HG02884 (cell line): ENCODE measurements at regions not wholly inside any gene's neighbourhood (a gene's known extent, or its start where the extent isn't known, plus 50 kb on each side); places are given as distances from the start of the nearest gene placed in this dataset.

Experiments used
- ATAC-seq: cut with Tn5 transposase; IDR thresholded peaks from one replicate; pipeline ENCODE4 v1.9.1; 2021; ENCODE audit warnings: mild to moderate bottlenecking, moderate library complexity; ENCODE audit not compliant: unreplicated experiment

DNA sequence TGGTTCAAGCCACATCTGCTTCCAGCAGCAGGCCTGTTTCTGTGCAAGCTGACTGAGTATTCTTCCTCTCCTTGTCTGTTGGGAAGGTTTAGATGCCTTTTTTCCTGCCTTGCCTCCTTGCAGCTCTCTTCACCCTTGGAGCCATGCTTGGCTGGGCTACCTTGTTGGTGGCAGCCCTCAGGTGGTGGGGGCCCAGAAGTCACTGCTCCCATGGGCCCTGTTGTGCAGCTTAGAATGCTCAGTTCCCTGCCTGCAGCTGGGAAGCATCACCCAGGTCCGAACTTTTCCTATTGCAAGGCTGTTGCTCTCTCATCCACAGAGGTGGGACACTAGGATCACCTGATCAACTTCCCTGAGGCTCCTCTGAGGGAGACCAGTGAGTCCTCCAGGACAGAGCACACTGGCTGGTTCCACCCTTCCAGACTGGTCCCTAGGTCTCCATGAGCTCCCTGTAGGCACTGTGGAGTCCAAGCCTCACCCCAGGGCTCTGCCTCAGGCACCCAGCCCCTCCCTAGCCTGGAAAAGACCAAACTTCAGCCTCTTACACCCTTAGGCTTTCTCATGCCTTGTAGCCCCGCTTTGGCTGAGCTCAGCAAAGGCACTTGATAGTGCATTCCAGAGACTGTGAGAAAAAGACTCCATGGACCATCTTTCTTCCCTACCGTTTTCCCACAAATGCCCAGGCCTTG lies 219.3 kb upstream of the SH3BP4 start:
- no peak for ATAC-seq

DNA sequence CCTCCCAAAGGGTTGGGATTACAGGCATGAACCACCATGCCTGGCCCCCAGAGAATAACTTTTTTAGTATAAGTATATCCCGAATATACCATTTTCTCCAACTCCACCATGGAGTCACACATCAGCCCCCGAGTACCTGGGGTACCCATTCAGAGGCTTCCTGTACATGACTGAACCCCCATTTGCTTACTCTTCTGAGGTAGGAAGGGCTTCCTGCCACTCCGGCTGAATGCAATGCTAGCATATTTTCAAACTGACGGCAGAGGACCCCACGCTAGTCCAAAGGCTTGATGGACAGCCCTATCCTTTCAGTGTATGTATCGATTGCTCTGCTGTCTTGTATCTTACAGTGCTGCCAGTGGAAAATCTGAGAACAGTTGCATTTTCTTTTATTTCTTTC lies 220.6 kb upstream of the SH3BP4 start:
- ATAC-seq, result no peak

DNA sequence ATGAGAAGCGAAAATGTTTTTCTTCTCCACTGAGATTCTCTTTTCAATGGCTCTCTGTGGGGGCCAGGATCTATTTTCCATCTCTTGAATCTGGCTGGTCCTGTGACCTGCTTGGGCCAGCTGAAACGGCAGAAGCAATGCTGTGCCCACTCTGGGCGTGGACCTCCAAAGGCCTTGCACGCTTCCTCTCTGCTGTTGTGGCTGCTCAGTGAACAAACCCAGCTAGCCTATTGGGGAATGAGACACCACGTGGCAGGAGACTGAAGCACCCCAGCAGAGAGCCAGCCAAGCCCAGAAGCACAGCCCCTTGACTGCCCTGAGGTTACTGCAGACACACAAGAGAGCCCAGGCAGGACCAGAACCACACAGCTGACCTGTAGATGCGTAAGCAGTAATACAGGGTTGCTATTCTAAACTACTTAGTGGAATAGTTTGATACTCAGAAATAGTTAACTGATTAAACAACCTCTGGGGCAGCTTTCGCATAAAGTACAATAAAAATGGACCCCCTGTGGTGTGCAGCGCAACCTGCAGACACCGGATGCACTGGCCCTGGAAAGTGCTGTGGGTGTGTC lies 221.7 kb upstream of the SH3BP4 start:
- no peak for ATAC-seq

DNA sequence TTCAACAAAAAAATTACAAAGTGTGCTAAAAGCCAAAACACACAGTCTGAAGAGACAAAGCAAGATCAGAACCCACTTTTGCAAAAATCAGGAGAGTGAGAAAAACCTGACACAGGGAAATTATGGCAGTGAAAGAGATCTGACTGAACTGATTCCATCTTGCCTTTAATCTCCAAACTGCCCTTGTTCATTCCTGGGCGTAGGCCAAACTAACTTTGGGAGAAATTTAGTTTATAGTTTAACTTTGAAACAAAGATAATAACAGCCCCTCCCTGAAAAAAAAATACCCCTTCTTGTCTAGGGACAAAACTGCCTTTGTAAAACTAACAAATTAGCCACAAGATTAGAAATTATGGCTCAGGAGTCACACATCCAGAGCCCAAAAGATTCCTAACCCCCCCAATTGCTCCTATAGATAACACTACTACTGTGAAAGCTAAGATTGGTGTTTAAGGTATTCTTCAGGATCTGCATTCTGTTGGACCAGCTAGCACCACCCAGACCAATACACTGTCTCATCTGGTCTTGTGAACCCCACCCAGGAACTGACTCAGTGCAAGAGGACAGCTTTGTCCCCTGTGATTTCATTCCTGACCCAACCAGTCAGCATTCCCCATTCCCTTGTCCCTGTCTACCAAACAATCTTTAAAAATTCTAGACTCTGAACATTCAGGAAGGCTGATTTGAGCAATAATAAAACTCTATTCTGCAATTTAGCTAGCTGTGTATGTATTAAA lies 226.1 kb upstream of the SH3BP4 start:
- no peak for ATAC-seq

DNA sequence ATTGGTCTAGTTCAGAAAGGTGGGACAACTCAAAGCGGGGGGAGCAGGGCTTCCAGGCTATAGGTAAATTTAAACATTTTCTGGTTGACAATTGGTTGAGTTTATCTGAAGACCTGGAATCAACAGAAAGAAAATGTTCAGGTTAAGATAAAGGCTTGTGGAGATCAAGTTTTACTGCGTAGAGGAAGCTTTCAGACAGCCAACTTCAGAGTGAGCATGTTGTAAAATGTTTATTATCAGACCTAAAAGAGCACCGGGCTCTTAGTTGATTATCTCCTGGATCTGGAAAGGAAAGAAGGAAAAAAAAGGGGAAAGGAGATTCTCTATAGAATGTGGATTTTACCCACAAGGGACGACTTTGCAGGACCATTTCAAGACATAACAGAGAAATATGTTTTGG lies 227.0 kb upstream of the SH3BP4 start:
- ATAC-seq, result no peak

DNA sequence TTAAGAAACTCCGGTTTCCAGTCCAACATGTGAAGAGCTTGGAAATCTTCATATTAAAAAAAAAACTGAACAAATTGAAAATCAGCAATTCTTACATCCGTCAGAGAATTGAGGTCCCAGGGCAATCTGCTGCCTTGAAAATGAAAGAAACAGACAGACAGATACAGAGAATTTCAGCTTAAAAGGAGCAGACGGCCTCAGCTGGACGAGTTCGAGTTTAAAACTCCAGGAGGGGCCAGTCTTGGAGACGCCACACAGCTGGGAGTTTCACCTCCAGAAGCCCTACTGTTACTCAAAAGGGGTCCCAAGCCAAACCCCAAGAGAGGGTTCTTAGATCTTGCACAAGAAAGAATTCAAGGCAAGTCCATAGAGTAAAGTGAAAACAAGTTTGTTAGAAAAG lies 226.5 kb upstream of the ARL4C start:
- no peak for ATAC-seq

DNA sequence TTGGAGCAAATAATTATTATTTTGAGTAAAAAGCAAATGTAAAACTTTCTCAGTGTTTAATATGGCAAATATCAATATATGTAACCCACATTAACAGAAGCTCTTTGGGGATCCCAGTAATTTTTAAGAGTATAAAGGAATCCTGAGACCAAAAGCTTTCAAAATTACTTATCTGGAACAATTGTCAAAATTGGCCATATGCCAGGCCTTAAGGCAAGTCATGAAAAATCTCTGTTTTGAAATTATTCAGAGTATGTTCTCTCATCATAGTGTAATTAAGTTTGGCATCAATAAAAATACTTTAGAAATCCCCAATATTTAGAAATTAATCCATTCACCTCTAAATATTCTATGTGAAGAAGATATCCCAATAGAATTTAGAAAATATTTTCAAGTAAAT lies 225.3 kb upstream of the ARL4C start:
- no peak for ATAC-seq

DNA sequence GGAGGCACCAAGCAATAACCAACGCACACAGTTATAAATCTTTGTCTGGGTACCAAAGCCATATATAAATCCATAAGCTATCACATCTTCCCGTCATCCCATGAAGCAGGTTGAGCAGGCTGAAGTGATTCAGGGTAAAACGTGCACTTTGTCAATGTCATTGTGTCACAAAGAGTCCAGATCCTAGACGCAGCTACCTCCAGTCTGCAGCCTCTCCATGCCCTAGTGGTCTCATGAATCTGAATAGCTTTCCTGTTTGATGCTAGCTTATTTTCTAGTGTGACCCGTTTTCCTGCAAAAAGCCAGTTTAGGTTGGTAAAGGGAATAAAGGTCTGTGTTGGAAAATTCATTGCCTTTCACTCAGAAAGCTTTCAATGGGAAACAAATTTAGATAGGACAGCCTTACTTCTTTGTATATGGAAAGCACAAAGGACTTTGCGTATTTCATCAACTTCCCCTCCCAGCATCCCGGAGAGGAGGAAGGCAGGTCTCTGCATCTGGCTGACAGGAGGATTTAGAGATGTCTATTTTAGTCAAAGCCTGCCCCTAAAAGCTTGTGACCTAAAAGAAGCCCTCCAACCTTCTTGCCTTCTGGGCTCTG lies 222.3 kb upstream of the ARL4C start:
- ATAC-seq, result no peak

DNA sequence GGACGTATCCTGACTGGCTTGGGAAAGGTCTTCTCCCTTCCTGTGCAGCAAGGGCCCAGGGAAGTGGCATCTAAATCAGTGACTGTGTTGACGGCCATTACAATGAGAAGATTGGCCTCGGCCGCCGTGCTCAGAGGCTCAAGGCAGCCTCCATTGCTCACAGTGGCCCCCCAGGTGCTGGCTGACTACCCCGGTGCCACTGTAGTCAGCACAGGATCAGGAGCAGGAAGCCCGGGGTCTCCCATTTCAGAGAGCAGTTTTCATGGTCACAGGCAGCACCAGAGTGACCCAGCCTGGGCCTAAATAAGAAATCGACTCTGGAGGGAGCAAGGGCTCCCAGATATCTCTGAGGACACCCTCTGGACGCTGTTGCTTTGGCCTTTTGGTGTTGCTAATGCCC lies 219.4 kb upstream of the ARL4C start:
- ATAC-seq, result no peak

DNA sequence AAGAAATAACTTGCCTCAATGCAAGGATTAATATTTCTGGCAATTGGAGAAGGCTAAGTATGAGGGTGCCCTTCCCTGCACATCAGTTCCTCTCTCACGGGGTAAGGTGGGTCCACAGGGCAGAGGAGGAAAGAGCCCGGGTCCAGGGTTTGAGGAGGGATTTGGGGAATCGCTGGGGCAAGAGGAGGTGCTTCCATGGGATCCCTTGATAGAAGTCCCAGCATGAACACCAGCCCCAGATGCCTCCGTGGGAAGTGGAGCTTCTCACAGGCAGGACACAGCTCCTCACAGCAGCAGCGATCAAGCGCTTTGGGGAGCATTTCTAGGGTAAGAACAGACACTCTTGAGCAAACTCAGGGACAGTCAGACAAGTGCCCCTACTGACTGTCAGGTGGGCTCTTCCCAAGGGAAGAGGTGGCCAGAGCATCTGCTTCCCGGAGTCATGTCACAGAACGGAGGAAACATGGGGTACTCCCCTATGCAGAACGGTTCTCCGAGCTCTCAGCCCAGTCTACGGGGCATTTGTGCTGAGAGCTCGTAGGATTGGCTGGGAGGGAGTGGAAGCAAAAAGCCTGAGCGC lies 218.9 kb upstream of the ARL4C start:
- ATAC-seq, result no peak

DNA sequence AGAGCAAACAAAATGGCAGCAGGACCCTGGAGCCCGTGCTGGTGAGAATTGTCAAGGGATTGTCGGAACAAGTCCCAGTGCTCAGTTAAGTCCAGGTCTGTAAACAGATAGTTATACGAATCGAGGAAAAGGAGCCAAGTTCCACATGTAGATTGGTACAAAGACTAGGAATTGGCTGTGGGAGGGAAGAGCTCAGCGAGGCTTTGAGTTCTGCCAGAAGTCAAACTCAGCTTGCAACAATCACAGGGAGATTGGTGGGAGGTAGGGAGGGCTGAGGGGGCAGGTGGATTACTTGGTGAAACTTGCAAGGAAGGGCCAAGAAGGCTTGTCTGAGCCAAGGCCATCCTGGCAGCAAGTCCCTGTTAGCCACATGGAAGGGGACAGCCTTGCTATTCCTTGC lies 217.8 kb upstream of the ARL4C start:
- ATAC-seq, result no peak

DNA sequence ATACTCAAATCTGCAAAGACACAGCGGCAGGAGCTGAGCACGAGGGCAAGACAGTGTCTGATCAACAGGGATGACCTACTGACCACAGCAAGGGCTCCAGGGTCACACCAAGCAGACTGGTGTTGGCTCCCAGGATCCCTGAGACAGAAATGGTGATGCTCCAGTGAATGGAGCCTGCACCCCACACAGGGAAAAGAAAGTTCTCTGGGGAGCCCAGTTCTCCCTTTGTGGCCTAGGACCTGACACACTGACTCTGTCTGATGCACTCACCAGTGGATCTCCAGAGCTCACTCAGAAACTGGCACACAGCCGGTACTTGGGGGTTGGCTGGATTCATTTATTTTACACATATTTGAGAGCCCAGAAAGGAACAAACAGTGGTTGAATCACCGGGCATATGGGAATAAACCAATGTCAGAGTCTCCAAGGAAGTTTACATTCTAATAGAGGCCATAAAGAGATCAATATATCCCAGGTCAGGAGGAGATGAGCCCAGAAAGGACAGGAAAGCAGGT lies 215.6 kb upstream of the ARL4C start:
- no peak for ATAC-seq

DNA sequence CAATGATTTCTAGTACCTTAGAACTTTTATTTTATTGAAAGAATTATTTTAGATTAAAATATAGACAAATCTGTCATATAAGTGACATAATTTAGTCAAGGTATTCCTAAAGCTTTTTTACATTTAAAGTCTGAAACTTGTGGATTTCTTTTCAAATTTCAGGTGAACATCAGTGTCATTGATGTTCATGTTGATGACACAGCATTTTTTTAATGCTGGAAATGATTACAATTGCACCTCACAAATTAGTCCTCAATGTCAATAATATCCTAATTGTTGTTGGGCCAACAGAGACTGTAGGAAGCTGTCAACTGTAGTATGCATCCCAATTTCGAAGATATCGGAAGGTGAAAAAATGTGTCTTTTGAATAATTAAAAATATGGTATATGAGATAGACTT lies 214.4 kb upstream of the ARL4C start:
- ATAC-seq, result no peak

DNA sequence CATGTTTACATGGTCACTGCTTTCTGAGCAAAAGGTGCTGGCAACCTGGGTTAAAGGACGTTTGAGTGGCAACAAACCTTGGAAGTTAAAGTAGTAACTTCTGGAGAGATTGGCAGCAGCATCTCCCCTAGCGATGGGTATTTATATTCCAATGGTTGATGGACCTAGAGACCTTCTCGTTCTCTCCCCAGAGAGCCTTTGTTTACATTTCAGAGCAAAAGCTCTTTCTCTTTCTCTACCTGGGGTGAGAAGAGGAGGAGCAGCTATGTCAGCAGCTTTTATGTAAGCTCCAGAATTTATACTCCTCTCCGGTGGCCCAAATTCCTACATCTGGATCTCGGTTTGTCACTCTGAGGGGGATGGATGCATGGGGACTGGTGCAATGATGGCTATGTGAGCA lies 213.7 kb upstream of the ARL4C start:
- ATAC-seq, result no peak

DNA sequence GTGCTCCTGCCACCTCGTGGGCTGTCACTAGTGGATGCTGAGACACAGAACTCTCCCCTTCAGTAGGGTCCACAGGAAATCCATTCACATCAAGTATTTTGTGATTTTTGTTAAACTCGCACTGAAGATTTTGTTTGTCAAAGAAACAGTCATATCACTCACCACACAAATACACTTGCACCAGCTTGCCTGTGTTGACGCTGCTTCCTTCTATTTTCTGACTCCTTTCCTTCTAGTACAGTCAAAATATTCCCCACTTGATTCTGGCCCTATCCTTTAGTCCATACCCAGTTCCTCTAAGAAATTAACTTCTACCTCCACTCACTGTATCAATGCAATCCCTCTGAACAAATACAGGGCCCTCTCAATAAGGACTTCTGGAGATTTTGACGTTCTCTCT lies 213.2 kb upstream of the ARL4C start:
- no peak for ATAC-seq

DNA sequence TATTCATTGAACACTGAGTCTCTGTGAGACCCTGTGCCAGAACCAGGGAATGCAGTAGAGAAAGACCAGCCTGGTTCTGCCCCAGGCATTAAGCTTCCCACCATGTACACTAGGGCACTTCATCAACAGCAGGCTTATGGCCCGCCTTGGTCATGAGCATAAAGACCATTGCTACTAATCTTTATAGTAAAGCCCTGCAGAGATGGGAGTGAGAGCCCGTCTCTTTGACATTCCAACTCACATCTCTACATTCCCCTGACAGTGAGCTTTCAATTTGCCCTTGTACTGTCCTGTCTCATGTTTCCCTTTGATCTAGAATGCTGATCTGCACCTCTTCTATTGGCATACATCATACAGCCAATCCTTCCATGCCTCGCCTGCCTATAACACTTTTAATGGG lies 211.8 kb upstream of the ARL4C start:
- no peak for ATAC-seq

DNA sequence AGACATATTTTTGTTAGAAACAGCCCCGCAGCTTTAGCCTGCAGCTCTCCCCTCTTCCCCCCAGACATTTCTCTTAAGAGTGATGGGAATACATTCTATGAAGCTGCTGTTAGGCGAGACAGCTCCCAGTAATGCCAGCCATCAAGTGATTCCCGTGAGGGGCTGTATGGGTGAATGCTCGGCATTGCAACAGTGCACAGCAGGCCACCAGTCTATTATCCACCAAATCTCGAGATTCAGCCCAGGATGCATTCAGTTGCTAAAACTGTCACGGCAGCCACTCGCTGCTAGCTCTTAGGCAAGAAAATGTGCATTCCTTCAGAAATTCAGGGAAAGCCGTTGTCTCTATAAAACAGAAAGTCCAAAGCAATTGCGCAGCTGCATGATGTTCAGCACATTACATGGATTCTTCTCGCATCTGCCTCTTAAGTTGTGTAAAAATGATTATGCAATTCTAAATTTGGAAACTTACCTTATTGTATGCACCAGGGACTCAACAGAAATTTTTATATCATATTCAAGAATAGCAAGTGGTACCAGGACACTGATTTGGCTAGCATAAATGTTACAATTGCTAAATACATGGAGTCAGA lies 211.3 kb upstream of the ARL4C start:
- ATAC-seq, result no peak

DNA sequence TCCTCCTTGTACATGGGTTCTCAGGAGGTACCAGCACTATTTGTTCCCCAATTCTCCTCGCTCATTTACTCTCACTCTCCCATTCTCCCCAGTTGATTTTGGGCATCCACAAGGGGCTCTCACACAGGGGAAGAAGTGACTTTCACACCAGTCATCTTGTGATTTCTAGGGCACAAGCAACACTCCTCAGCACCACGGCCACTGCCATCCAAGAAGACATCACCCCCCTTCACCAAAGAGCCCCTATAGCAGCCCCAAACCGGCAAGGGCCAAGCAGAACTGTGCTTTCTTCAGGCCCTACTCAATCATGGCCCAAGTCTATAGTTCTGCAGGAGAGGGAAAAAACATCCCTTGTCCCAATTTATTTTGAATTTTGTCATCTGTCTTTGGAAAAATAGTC lies 209.2 kb upstream of the ARL4C start:
- ATAC-seq, result no peak

DNA sequence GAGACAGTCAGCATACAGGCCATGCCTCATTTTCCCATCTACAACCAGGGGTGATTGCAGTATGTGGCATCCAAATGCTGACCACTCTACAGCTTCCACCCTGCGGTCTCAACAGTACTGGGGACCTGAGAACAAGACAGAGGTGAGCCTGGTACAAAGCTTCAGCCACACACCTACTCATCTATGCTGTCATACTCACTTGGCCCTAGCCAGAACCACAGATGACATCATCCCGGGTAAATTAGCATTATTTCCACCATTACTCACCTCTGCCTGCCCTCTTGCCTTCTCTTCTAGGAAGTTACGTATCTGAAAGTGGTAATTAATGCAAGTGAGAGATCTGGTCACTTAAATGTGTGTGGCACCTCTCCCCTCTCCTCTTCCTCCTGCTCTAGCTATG lies 208.2 kb upstream of the ARL4C start:
- ATAC-seq, result no peak

DNA sequence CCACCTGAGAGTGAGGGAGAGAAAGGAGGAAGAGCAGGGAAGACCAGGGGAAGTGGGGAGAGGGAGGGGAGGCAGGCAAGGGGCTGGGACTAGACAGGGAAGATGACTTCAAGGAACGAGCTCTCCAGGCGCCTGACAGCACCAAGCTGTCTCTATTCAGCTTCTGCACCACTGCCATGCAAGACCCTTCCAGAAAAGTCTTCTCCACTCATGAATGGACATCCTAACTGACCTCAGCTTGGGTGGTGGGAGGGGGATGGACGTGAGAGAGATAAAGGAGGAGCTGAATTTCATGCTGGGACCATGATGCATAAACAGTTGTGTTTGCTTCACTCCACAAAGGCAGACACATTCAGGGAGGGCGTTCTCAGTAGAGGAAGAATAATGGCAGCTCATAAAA lies 206.4 kb upstream of the ARL4C start:
- ATAC-seq, result no peak

DNA sequence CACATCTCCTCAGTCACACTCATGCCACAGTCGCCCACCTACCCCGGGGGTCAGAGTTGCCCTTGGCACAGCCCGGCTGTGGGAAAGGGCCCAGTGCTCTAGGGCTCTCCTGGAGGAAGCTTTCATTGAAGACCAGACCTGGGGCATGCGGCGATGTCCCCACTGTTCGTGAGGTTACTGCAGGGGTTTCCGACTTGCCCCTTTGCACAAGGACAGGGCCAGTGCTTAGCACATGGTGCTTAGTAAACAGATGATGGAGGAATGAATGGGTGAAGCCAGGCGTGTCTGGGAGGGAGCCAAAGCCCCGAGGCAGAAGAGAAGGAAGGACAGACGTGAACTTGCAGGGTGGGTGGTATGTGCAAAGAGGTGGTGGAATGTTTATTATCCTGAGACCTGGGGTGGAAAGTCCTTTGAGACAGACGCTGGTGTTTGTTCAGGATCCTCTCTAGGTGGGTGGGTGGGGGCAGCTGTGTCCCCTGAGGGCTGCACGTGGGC lies 205.9 kb upstream of the ARL4C start:
- ATAC-seq, result no peak
